ENCODE measurements at regions not wholly inside any gene's neighbourhood (a gene's known extent, or its start where the extent isn't known, plus 50 kb on each side); places are given as distances from the start of the nearest gene placed in this dataset.

DNA sequence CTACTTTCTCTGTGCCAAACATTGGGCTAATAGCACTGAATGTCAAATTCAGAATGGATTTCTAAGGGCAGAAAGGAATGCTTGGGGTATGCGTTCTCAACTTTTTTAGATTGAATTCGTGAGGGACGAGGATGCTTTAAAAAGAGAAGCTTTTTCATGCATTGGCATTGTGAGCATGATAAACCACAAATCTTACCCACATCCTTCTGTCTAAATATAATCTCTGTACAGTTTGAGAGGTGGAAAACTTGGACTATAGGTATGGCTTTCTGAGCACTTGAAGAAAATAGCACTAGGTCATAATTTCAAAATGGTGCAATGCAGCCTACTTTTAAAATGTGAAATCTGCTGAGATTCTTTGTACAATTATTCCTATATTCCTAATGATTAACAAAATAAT lies 71.4 kb upstream of the HHIP start:
- no peaks in the 10 kb centered on the region for H3K9me3 ChIP-seq (replicated peaks; ENCODE audit: control insufficient read depth, insufficient read depth, low read length)
- H4K20me1 ChIP-seq (replicated peaks; ENCODE audit: control insufficient read depth, extremely low read depth, insufficient read depth, low read length): no peaks in the 10 kb centered on the region
- intact Hi-C loops (cut with micrococcal nuclease): loop anchor here (2.0 to 10.0 kb wide), 2 partner anchors 218 to 490 kb away; no protein-coding TSS in a partner anchor
- no peak overlapping the region for H3K27ac ChIP-seq (ENCODE audit: insufficient read depth, low read depth, low read length)
- POLR2A ChIA-PET: no interaction called here
- H3K9ac ChIP-seq (replicated peaks; ENCODE audit: extremely low read depth, insufficient read depth, low read length): no peak overlapping the region
- H3K79me2 ChIP-seq (ENCODE audit: control insufficient read depth, insufficient read depth, low read length): peaks cover 4% of the 10 kb centered on the region
- no peaks in the 10 kb centered on the region for H3K36me3 ChIP-seq (ENCODE audit: control insufficient read depth in 2 of 2, extremely low read depth in 1 of 2, insufficient read depth in 2 of 2, low read length in 2 of 2)
- BruUV-seq (replicated peaks): no TSS peak
- CTCF ChIA-PET: interaction anchor here (0.6 to 1.9 kb wide), 3 partner anchors 10 to 399 kb away, joined by 3 to 8 read pairs (median 5); no protein-coding TSS in a partner anchor
- H3K4me2 ChIP-seq (ENCODE audit: insufficient read depth, low read length): no peak overlapping the region
- peak overlapping the region; percentile 85 for H2AFZ ChIP-seq (ENCODE audit: low read depth, low read length)
- H3K4me3 ChIP-seq (replicated peaks in 1 of 3; ENCODE audit: insufficient read depth in 1 of 3, low read depth in 1 of 3, low read length in 3 of 3): no peak overlapping the region
- dilution Hi-C loops (cut with MboI; ENCODE audit: extremely low pct_ligation_motif_present, low sequenced_read_pairs): no loop called here
- peaks cover 21% of the 10 kb centered on the region for H3K4me1 ChIP-seq (ENCODE audit: control insufficient read depth, extremely low read depth, insufficient read depth, low read length)
- no peak for FAIRE-seq
- TF ChIP-seq, protein P1, sequence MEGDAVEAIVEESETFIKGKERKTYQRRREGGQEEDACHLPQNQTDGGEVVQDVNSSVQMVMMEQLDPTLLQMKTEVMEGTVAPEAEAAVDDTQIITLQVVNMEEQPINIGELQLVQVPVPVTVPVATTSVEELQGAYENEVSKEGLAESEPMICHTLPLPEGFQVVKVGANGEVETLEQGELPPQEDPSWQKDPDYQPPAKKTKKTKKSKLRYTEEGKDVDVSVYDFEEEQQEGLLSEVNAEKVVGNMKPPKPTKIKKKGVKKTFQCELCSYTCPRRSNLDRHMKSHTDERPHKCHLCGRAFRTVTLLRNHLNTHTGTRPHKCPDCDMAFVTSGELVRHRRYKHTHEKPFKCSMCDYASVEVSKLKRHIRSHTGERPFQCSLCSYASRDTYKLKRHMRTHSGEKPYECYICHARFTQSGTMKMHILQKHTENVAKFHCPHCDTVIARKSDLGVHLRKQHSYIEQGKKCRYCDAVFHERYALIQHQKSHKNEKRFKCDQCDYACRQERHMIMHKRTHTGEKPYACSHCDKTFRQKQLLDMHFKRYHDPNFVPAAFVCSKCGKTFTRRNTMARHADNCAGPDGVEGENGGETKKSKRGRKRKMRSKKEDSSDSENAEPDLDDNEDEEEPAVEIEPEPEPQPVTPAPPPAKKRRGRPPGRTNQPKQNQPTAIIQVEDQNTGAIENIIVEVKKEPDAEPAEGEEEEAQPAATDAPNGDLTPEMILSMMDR (IDR thresholded peaks at IDR 0.05; ENCODE audit: extremely low read depth in 1 of 2, insufficient read depth in 1 of 2, low read depth in 1 of 2, low read length in 2 of 2): no peak
- TF ChIP-seq EZH2 (IDR thresholded peaks at IDR 0.05; ENCODE audit: borderline replicate concordance, low read depth, low read length, severe bottlenecking): no peak
- no peak for TF ChIP-seq MYC (IDR thresholded peaks at IDR 0.05; ENCODE audit: low read depth, low read length)
- no peak for TF ChIP-seq POLR2A (IDR thresholded peaks at IDR 0.05; ENCODE audit: low read depth, low read length)
- TF ChIP-seq, protein P2, sequence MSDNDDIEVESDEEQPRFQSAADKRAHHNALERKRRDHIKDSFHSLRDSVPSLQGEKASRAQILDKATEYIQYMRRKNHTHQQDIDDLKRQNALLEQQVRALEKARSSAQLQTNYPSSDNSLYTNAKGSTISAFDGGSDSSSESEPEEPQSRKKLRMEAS (IDR thresholded peaks at IDR 0.05; ENCODE audit: insufficient read depth, insufficient read length): no peak
- no peak for TF ChIP-seq FOS (IDR thresholded peaks at IDR 0.05; ENCODE audit: borderline replicate concordance, insufficient read depth, low read length)
- TF ChIP-seq POLR2AphosphoS5 (IDR thresholded peaks at IDR 0.05; ENCODE audit: insufficient read depth, low read depth, low read length): no peak
- no peak for TF ChIP-seq JUN (IDR thresholded peaks at IDR 0.05; ENCODE audit: borderline replicate concordance, insufficient read depth, insufficient read length, low read depth)
- no peak for TF ChIP-seq GATA2 (IDR thresholded peaks at IDR 0.05; ENCODE audit: insufficient read depth, insufficient read length, low read depth, low read length)
- H3K27me3 ChIP-seq (ENCODE audit: control insufficient read depth in 2 of 2, insufficient read depth in 2 of 2, low read length in 2 of 2): no peaks in the 10 kb centered on the region
- DNase-seq (ENCODE audit: low read depth, low spot score): no peak
- H3K9me1 ChIP-seq (replicated peaks; ENCODE audit: control insufficient read depth, extremely low read depth, insufficient read depth, low read length): no peaks in the 10 kb centered on the region

Measured in endothelial cell of umbilical vein (primary cell).